Astrocyte of the cerebellum (primary cell): ENCODE measurements at regions not wholly inside any gene's neighbourhood (a gene's known extent, or its start where the extent isn't known, plus 50 kb on each side); places are given as distances from the start of the nearest gene placed in this dataset.

Source experiments
- DNase-seq: peaks from one replicate; pipeline ENCODE4 v3.0.0-alpha.2; 2011; ENCODE audit warnings: low read depth
- H3K4me3 ChIP-seq: 2 replicates; pipeline ENCODE4 v1.5.1; 2011; ENCODE audit warnings: mild to moderate bottlenecking, low read depth, low read length, moderate library complexity
- CTCF ChIP-seq: IDR thresholded peaks from 2 replicates; pipeline ENCODE4 v1.5.1; 2012; ENCODE audit warnings: low read length, low read depth, moderate library complexity, mild to moderate bottlenecking; ENCODE audit errors: missing control alignments
- in situ Hi-C: cut with HindIII; loops from 2 replicates; pipeline ENCODE4 v1.10.0; 2017; ENCODE audit warnings: low sequenced_read_pairs

GRCh38 chr6:93916716-93917115 lies 497.4 kb upstream of the EPHA7 start:
- no peak overlapping the region for H3K4me3 ChIP-seq
- no peak for DNase-seq
- TF ChIP-seq CTCF = no peak
- in situ Hi-C loops = no loop called here

GRCh38 chr6:93915961-93916360 lies 496.6 kb upstream of the EPHA7 start:
- no peak for DNase-seq
- in situ Hi-C loops = no loop called here
- H3K4me3 ChIP-seq = no peak overlapping the region
- TF ChIP-seq CTCF = no peak

- in situ Hi-C loops = no loop called here
Measured at GRCh38 chr6:93902517-93902916, 483.2 kb upstream of the EPHA7 start.

GRCh38 chr6:93900142-93900541 lies 480.8 kb upstream of the EPHA7 start:
- H3K4me3 ChIP-seq = no peak overlapping the region
- DNase-seq = no peak
- in situ Hi-C loops = no loop called here
- no peak for TF ChIP-seq CTCF

More at GRCh38 chr6:93902517-93902916, 483.2 kb upstream of the EPHA7 start:
- no peak for TF ChIP-seq CTCF
- no peak for DNase-seq
- H3K4me3 ChIP-seq = no peak overlapping the region

- H3K4me3 ChIP-seq = no peak overlapping the region
- in situ Hi-C loops = no loop called here
- no peak for DNase-seq
- no peak for TF ChIP-seq CTCF
Measured at GRCh38 chr6:93896081-93896480, 476.7 kb upstream of the EPHA7 start.

- TF ChIP-seq CTCF = no peak
- in situ Hi-C loops = no loop called here
- H3K4me3 ChIP-seq = no peak overlapping the region
- DNase-seq = no peak
Measured at GRCh38 chr6:93894521-93894920, 475.2 kb upstream of the EPHA7 start.

GRCh38 chr6:93889713-93890112 lies 470.4 kb upstream of the EPHA7 start:
- no peak overlapping the region for H3K4me3 ChIP-seq
- TF ChIP-seq CTCF = no peak
- in situ Hi-C loops = no loop called here
- no peak for DNase-seq
